HG02610 (cell line): ENCODE measurements at regions not wholly inside any gene's neighbourhood (a gene's known extent, or its start where the extent isn't known, plus 50 kb on each side); places are given as distances from the start of the nearest gene placed in this dataset.
"Not testable (repeated sequence)": the region's sequence is repeated elsewhere in the genome, so short reads cannot be mapped to it uniquely, and the experiment has no call there.

Source experiments
- ATAC-seq: cut with Tn5 transposase; IDR thresholded peaks from one replicate; pipeline ENCODE4 v1.9.1; 2021; ENCODE audit warnings: mild to moderate bottlenecking, moderate library complexity; ENCODE audit not compliant: unreplicated experiment

DNA sequence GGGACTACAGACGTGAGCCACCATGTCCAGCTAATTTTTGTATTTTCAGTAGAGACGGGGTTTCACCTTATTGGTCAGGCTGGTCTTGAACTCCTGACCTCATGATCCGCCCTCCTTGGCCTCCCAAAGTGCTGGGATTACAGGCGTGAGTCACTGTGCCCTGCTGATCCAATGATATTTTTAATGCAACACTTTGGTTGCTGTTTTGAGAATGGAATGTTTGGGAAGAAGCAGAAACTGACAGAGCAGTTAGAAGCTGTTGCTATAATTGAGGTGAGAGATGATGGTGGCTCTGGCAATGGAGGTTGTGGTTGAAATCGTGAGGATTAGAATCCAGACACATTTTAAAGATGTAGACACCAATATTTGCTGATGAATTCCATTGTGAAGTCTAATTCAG, 1209.9 kb upstream of the GOT2 start:
- not testable (repeated sequence) for ATAC-seq

DNA sequence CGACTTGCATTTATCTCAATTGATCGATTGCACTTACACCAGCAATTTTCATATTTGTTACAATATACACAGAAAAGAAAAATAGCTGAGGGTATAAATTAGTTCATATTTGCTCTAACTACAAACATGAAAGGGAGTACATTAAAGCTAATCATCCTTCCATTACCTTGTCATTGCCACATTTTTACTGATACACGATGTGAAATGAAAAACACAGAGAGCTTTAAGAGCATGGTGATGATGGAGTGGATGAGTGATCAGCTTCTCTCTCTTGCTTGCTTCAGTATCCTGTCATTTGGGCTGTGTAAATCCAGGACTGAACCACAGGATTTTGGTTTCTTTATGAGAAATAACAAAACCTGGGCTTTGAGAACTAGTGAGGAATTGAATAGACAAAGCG, 1207.5 kb upstream of the GOT2 start:
- ATAC-seq: no peak

DNA sequence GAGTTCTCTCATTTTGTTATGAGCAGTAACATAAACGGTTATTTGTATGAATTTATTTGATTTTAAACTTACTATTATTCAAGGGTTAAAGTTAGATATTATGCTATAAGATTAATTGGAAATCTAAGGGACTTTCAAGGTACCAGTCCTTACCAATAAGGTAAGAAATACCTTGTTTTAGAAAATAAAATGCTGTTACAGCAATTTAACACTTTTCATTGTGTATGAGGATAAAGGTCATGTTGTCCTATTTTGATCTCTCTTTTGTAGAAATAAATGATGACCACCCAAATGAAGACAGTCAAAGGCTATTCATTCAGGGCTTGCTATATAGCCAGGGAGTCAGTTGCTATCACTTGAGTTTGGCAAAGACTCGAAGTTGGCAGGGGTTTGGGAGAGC, 1185.9 kb upstream of the GOT2 start:
- no peak for ATAC-seq

DNA sequence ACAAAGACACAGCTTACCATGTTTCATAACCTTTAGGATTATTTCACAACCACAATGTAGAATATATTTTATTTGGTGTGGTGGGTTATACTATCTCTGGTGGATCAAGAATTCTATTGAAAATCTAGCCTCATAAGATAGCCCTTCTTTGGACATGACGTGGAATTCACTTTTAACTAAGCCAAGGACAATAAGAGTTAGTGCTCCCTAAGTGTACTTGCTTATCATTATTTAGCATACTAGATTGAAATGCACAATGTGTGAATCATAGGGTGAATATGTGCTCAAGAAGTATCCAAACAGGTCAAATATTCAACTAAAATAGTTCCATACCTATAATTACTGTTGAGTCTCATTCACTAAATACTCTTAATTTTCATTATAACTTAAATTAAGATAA, 1179.5 kb upstream of the GOT2 start:
- ATAC-seq: no peak

DNA sequence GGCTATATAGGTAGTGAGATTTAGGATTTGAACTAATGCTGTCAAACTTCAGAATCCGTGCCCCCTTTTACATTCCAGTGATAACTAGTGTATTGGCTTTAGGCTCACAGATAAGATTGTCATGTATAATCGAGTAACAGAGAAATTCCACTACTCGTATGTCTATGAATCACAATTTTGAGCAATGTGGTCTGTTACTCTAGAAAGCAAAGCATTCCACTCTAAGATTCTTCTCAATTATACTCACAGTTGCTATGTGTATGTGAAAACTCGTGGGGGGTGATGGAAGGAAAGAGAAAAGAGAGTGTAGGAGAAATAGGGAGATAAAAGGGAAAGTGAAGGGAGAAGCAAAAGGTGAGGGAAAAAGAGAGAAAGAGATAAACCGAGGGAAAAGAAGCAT, 1175.1 kb upstream of the GOT2 start:
- ATAC-seq: no peak

DNA sequence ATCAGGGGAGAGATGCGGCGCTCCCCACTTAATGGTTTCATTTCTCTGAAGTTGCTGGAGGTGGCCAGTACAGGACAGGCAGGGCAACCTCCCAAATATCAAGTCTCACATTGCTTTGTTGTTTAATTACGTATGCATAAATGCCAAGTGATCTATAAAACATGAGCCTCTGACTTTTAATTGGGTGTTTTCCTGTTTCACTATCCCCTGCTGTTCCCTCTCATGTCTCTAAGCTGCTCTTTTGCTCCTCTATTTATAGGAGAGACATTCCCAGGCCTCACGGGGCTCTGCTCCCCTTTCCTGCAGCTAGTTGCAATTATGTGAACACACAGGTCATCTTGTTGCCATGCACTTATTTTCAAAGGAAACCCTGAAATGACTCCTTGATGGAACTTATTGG, 1173.5 kb upstream of the GOT2 start:
- ATAC-seq: no peak

DNA sequence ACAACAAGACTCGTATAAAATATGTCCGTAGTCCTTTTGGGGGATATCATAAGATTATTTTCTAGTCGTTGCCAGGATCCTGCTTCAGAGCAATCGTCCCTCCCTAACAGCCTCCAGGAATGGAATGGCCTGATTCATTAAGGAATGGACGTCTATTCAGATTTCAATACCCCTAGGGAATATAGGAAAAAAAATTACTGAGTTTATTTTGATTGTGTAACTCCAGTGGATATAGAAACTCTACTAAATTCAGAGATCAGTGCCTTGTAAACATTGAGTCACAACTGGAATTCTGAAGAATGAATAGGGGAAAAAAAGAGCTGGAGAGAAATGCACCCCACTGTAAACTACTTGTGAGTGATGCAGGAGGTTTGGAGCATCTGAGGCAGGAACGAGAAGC, 1171.5 kb upstream of the GOT2 start:
- no peak for ATAC-seq

DNA sequence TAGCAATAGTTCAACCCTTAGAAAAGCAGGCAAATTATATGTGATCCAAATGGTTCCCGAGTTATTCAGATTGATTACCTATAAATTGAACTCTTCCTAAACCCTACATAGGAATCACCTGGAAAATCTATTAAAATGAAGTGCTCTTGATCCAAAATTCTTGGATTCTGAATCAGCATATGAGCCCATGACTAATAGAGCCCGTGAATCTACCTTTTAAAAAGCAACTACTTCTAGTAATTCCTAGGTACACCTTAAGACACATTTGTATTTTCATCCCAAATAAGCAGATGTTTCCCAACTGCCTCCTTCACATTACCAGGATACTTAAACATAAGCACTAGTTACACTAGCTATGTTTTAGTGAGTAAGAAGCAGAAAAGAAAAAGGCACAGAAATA, 1171.0 kb upstream of the GOT2 start:
- ATAC-seq: no peak

DNA sequence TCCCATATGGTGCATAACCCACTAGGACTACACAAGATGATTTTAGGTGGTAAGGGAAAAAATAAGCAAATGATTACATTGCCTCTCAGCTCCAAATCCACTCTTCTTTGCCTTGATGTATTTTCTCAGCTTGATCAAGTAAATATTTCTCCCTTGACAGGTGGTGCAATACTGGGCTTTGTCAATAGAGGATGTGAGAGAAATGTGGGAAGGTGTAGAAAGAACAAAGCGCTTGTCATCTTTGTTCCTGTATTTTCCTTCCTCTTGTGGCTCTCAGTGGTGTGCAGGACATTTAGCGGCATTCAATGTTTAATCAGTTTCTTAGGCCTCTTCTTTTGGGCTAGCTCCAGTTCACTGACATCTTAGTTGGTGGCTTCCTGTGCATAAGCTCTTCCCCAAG, 1165.8 kb upstream of the GOT2 start:
- ATAC-seq: no peak

DNA sequence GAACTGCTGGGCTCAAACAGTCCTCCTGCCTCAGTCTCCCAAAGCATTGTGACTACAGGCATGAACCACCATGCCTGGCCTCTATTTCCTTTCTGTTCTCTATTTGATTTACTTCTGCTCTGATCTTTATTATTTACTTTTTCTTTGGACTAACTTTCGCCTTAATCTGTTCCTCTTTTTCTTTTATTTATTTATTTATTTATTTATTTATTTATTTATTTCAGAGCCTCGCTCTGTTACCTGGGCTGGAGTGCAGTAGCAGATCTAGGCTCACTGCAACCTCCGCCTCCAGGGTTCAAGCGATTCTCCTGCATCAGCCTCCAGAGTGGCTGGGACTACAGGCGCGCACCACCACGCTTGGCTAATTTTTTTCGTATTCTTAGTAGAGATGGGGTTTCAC, 1158.3 kb upstream of the GOT2 start:
- no peak for ATAC-seq

DNA sequence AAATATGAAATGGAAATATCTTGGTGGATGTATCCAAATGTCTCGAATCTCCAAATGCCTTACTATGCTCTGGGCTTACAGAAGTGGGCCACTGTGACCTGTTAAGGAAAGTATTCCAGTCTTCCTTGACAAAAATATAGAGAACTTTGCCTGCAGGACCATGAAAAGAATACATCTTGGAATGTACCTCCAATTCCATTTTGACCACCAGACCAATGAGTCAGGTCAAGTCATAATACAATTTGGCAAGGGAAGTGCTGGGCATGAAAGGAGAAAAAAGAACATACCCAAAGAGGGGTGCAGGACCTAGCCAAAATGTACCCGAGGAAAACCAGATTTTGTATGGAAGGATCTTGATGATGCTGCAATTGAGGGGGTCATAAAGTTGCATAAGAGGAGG, 1153.7 kb upstream of the GOT2 start:
- no peak for ATAC-seq

DNA sequence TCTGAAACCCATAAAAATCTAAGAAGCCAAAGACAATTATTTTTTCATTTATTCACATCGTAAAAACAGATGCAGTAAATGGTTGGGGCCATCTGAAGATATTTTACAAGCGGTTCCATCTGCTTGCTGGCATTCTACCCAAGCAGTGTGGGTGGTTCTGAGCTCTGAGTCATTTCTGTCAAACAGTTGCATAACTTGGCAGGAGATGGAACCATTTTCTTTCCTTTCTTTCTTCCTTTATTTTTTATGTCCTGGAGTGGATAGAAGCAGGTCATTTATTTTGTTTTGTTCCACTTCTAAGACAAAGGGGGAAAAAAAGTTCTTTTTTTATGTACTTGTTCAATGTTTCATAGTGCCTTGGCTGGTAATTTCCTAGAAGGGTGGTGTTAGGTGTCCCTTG, 1151.9 kb upstream of the GOT2 start:
- no peak for ATAC-seq

DNA sequence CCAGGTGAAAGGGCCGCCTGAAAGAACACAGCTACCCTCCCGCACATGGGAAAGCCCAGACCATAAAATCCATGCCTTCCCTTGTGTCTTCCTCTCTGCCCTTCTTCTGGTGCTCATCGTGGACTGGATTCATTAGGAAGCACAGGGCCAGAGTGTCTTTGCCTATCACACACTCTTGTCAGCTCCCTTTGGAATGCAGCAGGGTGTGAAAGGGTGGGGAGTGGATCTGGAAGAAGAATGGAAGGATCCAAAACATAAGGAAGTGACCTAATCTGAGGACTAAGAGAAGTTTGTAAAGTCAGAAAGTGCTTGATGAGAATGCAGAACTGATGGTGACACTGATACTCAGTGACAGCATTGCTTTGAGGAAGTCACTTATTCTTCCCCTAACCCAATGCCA, 1147.3 kb upstream of the GOT2 start:
- no peak for ATAC-seq

DNA sequence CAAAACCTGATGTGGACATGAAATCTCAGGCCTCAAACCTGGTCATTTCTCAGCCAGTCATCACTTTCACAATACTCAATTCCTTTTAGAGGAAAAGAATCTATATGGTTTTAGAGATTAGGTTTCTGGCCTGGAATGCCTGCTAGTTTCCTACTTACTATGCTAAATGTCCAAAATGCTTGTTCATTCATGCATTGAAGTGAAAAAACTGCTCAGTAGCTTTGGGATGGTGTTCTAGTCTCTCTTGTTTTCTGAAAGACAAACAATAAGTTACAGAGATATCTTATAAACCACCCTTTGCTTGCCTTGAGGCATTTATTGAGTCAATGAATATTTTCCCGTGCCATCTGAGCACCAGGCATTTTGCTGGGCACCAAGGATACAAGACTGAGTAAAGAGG, 1146.5 kb upstream of the GOT2 start:
- no peak for ATAC-seq

DNA sequence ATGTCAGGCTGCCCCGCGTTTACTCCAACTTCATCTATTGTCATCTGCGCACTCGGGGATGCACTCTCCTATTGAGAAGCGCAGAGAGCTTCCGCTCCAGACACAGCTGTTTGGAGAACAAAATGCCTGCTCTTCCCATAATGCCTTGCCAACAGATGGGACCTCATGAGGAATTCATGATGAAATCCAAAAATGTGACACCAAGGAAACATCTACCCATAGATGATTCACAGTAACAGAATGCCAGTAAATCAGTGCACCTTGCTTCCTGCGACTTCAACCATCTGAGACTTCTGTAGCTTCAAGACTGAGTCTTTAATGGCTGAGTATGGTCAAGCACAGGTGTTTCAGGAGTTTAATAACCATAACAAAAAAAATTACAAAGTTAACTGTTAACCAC, 1144.9 kb upstream of the GOT2 start:
- ATAC-seq: no peak

DNA sequence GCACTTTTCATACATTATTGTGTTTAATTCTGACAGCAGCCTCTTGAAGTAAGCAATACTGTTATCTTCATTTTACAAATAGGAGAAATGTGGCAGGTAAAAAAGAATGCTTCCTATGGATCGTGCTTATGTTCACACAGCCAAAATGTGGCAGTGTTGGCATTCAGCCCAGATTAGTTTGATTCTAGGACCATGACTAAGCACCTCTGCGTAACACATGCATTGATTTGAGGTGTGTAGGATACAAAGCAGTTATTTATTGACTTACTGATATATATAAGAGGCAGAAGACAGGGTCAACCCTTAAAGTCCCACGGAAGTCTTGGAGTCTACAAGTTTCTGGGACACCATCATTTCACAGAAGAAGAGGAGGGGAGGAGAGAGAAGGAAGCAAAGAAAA, 1144.4 kb upstream of the GOT2 start:
- no peak for ATAC-seq

DNA sequence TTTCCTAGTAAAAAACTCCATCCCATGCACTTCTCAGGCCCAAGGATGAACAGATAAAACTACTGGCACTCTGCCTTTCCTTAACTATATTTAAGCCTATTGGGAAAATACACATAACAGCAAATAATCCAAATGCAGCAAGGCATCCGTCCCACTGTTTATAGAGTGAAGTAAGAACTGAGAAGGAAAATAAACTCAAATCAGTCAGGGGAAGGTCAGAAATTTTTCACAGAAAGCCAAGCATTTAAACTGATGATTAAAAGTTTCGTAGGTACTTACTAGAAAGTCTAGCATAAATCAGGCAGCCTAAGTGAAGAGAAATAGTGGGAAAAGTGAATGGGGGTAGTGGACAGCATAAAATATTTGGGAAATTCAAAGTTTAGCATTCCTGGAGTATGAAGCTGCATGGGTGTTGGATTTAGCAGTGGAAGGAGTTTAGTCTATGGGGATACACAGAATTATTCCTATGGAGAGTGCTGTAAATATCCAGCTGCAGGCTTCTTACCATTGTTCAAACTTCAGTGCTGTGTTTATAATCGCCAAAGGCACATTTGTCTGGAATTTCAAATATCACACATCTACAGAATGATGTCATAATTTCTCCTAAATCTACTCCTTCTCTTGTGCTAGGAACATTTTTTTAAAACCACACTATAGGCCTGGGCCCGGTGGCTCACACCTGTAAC, 1131.0 kb upstream of the GOT2 start:
- ATAC-seq: no peak

DNA sequence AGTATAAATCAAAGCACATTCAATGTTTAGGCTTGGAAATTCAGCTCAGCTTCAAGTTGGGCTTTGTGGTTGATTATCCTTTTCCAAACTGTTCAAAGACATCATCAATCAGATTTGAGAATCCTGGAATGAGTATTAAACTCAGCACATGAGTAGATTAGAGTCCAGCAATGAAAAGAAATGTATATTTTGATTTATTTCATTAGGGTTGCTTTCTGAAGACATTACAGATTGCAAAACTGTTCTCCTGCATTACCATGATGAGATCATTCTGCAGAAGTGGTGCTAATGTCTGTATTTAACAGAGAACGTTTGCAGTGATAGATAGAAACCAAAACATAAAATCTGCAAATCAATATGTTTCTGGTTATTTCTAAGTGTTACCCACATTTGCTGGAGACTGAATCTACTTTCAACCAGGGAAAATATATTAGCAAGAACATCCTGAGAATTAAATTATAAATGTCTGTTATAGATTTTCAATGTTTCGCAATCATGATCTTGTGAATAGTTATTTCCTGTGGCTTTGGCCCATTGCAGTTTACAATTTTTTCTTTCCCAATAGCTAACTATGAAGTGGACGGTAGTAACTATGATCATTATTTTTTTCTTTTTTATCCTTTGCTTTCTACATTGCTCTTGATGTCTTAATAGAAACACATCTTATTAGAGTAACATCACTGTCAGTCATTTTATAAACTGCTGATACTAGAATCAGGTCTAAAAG, 1125.7 kb upstream of the GOT2 start:
- ATAC-seq: no peak

DNA sequence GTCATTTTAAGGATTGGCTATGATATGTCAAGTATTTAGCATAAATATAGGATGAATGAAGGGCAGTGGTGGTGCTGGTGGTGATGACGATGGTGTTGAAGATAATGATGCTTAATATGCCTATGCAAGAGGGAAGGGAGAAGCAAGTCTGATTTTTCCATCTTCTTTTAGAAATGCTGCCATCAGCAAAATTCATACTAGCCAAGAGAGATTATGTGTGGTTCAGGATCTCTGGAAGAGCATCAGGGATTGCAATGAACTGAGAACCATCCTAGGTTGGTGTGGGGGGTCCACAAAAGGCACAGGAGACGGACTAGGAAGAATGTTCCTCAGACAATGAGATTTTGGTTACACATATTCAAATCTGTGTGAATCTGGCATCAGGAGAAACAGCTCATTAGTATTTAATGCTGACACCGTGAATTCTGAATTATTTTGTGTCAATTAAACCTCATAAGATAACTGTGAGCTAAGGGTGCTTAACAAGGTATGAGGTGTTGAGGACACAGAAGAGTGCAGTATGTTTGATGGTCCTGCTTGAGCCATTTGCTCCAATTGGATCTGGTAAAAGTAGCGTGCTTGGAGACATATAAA, 1120.8 kb upstream of the GOT2 start:
- ATAC-seq: no peak

DNA sequence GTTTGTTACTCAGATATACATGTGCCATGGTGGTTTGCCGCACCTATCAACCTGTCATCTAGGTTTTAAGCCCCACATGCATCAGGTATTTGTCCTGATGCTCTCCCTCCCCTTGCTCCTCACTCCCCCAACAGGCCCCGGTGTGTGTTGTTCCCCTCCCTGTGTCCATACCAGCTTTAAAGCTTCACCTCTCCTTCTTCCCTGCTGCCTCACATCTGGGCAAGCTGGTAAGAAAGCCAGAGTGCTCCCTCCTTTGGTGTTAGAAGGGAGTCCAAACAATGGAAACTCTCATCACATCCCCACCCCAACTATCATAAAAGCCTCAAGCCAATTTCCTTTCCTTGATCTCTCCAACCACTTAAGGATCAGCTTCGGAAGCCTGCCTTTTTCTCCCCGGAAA, 1115.6 kb upstream of the GOT2 start:
- no peak for ATAC-seq

DNA sequence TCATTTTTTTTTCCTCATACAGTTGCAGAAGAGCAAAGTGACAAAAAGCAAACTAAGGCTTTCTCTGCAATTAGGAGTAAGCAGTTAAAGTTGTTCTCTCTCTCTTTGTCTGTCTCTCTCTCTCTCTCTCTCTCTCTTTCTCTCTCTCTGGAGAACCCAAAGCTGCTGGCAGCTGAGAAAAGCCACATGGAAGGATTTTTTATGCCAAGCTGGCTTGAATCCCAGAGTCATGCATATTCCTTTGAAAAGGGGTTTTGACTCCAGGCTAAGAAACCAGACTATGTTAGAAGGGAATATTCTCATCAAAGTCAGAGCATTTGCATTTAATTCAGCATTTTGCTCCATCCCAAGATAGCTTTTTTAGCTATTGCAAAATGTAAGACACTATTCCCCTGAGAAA, 1114.2 kb upstream of the GOT2 start:
- no peak for ATAC-seq

DNA sequence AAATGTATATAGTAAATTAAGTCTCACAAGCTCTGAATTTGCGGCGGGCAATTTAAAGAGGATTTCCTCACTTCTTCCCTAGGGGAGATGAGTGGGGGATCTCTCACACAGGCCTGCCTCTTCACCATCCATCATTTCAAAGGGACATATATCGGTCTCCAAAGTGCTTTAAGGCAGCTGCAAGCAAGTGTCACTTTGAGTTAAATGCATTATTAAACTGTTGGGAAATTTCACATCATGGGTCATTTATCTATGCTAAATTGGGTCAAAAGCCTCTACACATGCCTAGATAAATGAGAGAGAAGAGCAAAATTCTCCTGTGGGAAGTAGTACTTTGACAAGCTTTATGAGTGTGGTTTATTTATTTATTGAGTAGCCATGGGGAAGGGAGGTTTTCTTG, 1106.1 kb upstream of the GOT2 start:
- no peak for ATAC-seq

DNA sequence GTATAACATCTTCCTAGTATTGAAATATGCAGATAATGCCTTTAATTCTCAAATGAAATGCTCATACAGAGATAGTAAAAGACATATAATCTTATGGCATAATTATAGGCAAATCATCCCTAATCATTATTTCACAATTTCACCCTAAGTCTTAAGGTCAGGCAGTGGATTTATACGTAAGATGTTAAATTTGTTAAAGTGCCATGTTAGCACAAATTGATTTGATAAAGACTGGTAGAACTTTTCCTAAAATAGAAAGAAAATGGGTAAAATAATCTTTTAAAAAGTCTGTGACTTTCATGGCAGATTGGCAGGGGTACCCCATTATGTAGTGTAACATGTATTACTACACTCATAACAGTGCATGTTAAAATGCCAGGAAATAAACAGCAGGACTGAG, 1092.7 kb upstream of the GOT2 start:
- ATAC-seq: no peak
